DND-41 (cell line): ENCODE measurements at regions not wholly inside any gene's neighbourhood (a gene's known extent, or its start where the extent isn't known, plus 50 kb on each side); places are given as distances from the start of the nearest gene placed in this dataset.

Source experiments
- ATAC-seq: fragments of 200-7000 bp; cut with Tn5 transposase; 3 replicates; pipeline ENCODE4 v1.9.1; 2021; ENCODE audit warnings: low read depth; ENCODE audit not compliant: insufficient read depth
- DNase-seq: peaks from one replicate; pipeline ENCODE4 v3.0.0-alpha.2; 2020
- H2AFZ ChIP-seq: 2 replicates; pipeline ENCODE4 v1.6.0; 2012; ENCODE audit warnings: low read depth, low read length
- H3K27ac ChIP-seq: 2 replicates; pipeline ENCODE4 v1.5.1; 2012; ENCODE audit warnings: low read length, inconsistent platforms
- H3K27me3 ChIP-seq: fragments of 200-600 bp; sonication (generic); 2 replicates; pipeline ENCODE4 v1.6.0; 2012; ENCODE audit warnings: low read length, mild to moderate bottlenecking, inconsistent platforms; ENCODE audit not compliant: insufficient read depth, poor library complexity
- H3K36me3 ChIP-seq: 2 replicates; pipeline ENCODE4 v1.5.1; 2012; ENCODE audit warnings: low read length, inconsistent platforms; ENCODE audit not compliant: insufficient read depth
- H3K4me1 ChIP-seq: 2 replicates; pipeline ENCODE4 v1.5.1; 2012; ENCODE audit warnings: mild to moderate bottlenecking, low read length; ENCODE audit not compliant: insufficient read depth
- H3K4me2 ChIP-seq: 2 replicates; pipeline ENCODE4 v1.6.0; 2012; ENCODE audit warnings: mild to moderate bottlenecking, moderate library complexity, low read length, inconsistent platforms; ENCODE audit not compliant: insufficient read depth
- H3K4me3 ChIP-seq, 2 experiments: fragments of 200-600 bp in 1 of 2; shearing (Covaris generic) in 1 of 2; 2 replicates each; pipeline ENCODE4 v1.5.1; 2012 to 2016; ENCODE audit warnings: inconsistent platforms in 2 of 2, low read length in 2 of 2, mild to moderate bottlenecking in 2 of 2, low read depth in 1 of 2, moderate library complexity in 1 of 2
- H3K79me2 ChIP-seq: 2 replicates; pipeline ENCODE4 v1.6.0; 2012; ENCODE audit warnings: low read length, inconsistent platforms; ENCODE audit not compliant: insufficient read depth
- H3K9ac ChIP-seq: 2 replicates; pipeline ENCODE4 v1.6.0; 2012; ENCODE audit warnings: low read depth, mild to moderate bottlenecking, inconsistent platforms, low read length, moderate library complexity
- H3K9me3 ChIP-seq: 2 replicates; pipeline ENCODE4 v1.5.1; 2012; ENCODE audit warnings: low read length, moderate library complexity, mild to moderate bottlenecking, inconsistent platforms; ENCODE audit not compliant: insufficient read depth, severe bottlenecking
- H4K20me1 ChIP-seq: 2 replicates; pipeline ENCODE4 v1.6.0; 2012; ENCODE audit warnings: low read length; ENCODE audit not compliant: insufficient read depth
- EZH2 ChIP-seq: IDR thresholded peaks from 3 replicates; pipeline ENCODE4 v1.6.1; 2012; ENCODE audit warnings: borderline replicate concordance, low read depth, mild to moderate bottlenecking, moderate library complexity, low read length, inconsistent platforms; ENCODE audit not compliant: severe bottlenecking
- TF ChIP-seq, protein P1 (sequence below): IDR thresholded peaks from 2 replicates; pipeline ENCODE4 v1.5.1; 2012; ENCODE audit warnings: borderline replicate concordance, low read length, moderate library complexity, mild to moderate bottlenecking; ENCODE audit not compliant: poor library complexity, severe bottlenecking; ENCODE audit errors: extremely low read depth

DNA sequence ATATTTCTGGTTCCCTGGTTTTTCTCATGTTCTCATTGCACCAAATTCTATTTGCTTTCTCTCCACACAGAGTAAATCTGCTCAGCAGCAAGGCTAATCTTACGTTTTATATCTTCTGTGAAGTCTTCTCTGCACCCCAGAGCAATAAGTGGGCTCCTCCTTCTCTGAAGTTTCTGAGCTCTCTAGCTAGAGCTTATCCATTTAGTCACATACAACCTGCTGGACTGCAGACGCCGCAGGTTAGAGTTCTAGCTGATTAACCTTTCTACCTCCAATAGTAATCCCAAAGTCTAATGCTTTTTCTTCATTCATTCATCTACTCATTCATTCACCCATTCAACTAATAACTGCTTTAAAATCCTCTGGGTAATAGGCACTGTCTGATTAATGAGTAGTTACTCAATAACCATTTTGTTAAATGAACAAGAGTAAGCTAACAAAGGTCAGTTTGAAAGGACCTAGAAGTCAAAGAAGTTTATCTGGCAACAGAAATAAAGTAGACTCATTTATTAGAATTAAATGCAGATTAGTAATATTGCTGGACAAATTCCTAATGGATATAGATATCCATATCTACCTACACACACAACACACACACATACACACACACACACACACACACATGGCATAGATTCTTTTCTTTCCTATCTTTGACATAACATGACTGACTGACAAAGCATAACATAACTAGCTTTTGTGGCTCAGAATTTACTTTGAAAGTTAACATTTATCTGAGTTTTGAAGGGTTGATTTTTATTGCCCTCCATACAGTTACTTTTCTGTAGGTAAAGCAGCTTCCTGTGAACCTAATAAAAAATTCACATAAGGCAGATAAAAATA is 984.6 kb upstream of the SEMA6A start:
- no peaks in the 10 kb centered on the region for H3K4me1 ChIP-seq
- H4K20me1 ChIP-seq, result no peaks in the 10 kb centered on the region
- H3K27ac ChIP-seq, result no peak overlapping the region
- ATAC-seq (no peak), DNase-seq (no peak)
- H3K4me3 ChIP-seq, result no peak overlapping the region
- H3K9ac ChIP-seq, result no peak overlapping the region
- no peak overlapping the region for H3K4me2 ChIP-seq
- H3K36me3 ChIP-seq, result no peaks in the 10 kb centered on the region
- H3K27me3 ChIP-seq, result no peaks in the 10 kb centered on the region
- H3K9me3 ChIP-seq, result no peaks in the 10 kb centered on the region
- H2AFZ ChIP-seq, result no peak overlapping the region
- no peaks in the 10 kb centered on the region for H3K79me2 ChIP-seq
- TF ChIP-seq, protein P1, sequence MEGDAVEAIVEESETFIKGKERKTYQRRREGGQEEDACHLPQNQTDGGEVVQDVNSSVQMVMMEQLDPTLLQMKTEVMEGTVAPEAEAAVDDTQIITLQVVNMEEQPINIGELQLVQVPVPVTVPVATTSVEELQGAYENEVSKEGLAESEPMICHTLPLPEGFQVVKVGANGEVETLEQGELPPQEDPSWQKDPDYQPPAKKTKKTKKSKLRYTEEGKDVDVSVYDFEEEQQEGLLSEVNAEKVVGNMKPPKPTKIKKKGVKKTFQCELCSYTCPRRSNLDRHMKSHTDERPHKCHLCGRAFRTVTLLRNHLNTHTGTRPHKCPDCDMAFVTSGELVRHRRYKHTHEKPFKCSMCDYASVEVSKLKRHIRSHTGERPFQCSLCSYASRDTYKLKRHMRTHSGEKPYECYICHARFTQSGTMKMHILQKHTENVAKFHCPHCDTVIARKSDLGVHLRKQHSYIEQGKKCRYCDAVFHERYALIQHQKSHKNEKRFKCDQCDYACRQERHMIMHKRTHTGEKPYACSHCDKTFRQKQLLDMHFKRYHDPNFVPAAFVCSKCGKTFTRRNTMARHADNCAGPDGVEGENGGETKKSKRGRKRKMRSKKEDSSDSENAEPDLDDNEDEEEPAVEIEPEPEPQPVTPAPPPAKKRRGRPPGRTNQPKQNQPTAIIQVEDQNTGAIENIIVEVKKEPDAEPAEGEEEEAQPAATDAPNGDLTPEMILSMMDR, result no peak
- no peak for TF ChIP-seq EZH2

DNA sequence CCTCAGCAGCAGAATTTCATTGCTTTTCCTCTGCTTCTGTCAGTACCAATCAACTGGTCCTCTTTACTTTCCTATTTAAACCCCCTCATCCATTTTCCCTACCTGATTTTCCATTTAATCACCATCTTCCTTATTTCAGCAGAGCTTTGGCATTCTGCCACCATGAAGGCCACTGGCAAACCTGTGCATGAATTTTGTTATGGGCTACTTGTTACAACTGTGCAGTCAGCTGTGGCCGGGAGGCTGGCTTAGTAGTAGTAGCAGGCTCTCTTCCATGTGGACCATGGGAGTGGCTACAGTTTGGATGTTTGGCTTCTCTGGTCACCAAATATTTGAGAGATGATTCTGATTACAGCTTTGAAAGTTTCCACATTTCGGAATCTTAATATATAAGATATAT is 976.6 kb upstream of the SEMA6A start:
- Histone ChIP-seq H3K9me3 (no peaks in the 10 kb centered on the region), H3K4me1 (no peaks in the 10 kb centered on the region), H3K36me3 (no peaks in the 10 kb centered on the region), H3K4me2 (no peak overlapping the region), H3K27me3 (no peaks in the 10 kb centered on the region), H3K4me3 (no peak overlapping the region), H2AFZ (no peak overlapping the region), H4K20me1 (no peaks in the 10 kb centered on the region), H3K27ac (no peak overlapping the region), H3K79me2 (no peaks in the 10 kb centered on the region), H3K9ac (no peak overlapping the region)
- ATAC-seq (no peak), DNase-seq (no peak)
- no peak for TF ChIP-seq EZH2
- TF ChIP-seq, protein P1, result no peak

DNA sequence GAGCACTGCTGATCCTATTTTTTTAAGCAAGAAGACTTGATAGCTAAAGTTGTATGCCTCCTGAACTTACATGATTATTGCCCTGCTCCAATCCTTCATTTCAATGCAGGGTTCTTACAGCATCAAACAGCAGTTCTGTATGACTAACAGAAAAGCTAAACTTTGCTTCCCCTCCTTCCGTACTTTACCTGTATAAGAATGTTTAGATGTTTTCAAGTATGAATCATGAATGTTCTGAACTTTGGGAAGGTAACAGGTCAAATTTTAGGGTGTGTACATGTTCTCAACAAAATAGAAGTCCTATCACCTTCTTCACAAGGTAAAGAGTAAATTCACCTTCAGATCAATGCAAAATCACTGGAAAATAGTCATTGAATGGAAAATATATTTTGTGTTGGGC is 972.6 kb upstream of the SEMA6A start:
- Histone ChIP-seq H3K79me2 (no peaks in the 10 kb centered on the region), H3K27ac (no peak overlapping the region), H4K20me1 (no peaks in the 10 kb centered on the region), H3K4me1 (no peaks in the 10 kb centered on the region), H3K4me3 (no peak overlapping the region), H3K9me3 (no peaks in the 10 kb centered on the region), H3K36me3 (no peaks in the 10 kb centered on the region), H3K4me2 (no peak overlapping the region), H3K9ac (no peak overlapping the region), H3K27me3 (no peaks in the 10 kb centered on the region), H2AFZ (no peak overlapping the region)
- TF ChIP-seq EZH2, result no peak
- TF ChIP-seq, protein P1, result no peak
- no peak for ATAC-seq
- DNase-seq, result no peak
